Activated CD4-positive, alpha-beta memory T cell treated with anti-CD3 and anti-CD28 coated beads for 36 hours (primary cell): ENCODE measurements at regions not wholly inside any gene's neighbourhood (a gene's known extent, or its start where the extent isn't known, plus 50 kb on each side); places are given as distances from the start of the nearest gene placed in this dataset.

Experiments
- CTCF ChIA-PET: fragments of 350-600 bp; sonication (Branson Sonifier 250); formaldehyde crosslinking; loops from one replicate; lab custom pipeline; 2021; ENCODE audit warnings: antibody characterized with exemption, inconsistent platforms; lab: Charles Lee
- POLR2A ChIA-PET: fragments of 350-600 bp; sonication (Branson Sonifier 250); formaldehyde crosslinking; loops from one replicate; lab custom pipeline; 2021; ENCODE audit warnings: antibody characterized with exemption; lab: Charles Lee
- DNase-seq: peaks from one replicate; pipeline ENCODE4 v3.0.0-alpha.2; 2020
- H3K27ac Mint-ChIP-seq: one replicate; pipeline ENCODE4 v1.8.0; 2021; ENCODE audit warnings: mixed read lengths
- H3K27me3 Mint-ChIP-seq: one replicate; pipeline ENCODE4 v1.8.0; 2021; ENCODE audit warnings: mixed read lengths
- H3K36me3 Mint-ChIP-seq: one replicate; pipeline ENCODE4 v1.8.0; 2021; ENCODE audit warnings: mixed read lengths
- H3K4me1 Mint-ChIP-seq: one replicate; pipeline ENCODE4 v1.8.0; 2021; ENCODE audit warnings: low read depth, mixed read lengths
- H3K4me3 Mint-ChIP-seq: one replicate; pipeline ENCODE4 v1.8.0; 2021; ENCODE audit warnings: mild to moderate bottlenecking, mixed read lengths
- H3K9me3 Mint-ChIP-seq: one replicate; pipeline ENCODE4 v1.8.0; 2021; ENCODE audit warnings: mixed read lengths
- intact Hi-C: fragments of 100-400 bp; cut with micrococcal nuclease; formaldehyde crosslinking; loops from one replicate; pipeline ENCODE4 v1.15.1; 2023

- Mint-ChIP-seq H3K27ac (no peak overlapping the region), H3K4me3 (no peak overlapping the region), H3K27me3 (no peaks in the 10 kb centered on the region), H3K9me3 (peaks cover 20% of the 10 kb centered on the region), H3K4me1 (no peaks in the 10 kb centered on the region), H3K36me3 (no peaks in the 10 kb centered on the region)
- DNase-seq = no peak
- intact Hi-C loops = no loop called here
- POLR2A ChIA-PET = no interaction called here
- CTCF ChIA-PET = no interaction called here
Observed at GRCh38 chr16:59749662-59750336, 1015.7 kb upstream of the GOT2 start.

- peaks cover 18% of the 10 kb centered on the region for H3K9me3 Mint-ChIP-seq
- H3K27ac Mint-ChIP-seq = no peak overlapping the region
- ChIA-PET POLR2A (no interaction called here), CTCF (no interaction called here)
- H3K4me3 Mint-ChIP-seq = no peak overlapping the region
- H3K27me3 Mint-ChIP-seq = no peaks in the 10 kb centered on the region
- H3K4me1 Mint-ChIP-seq = no peaks in the 10 kb centered on the region
- no peaks in the 10 kb centered on the region for H3K36me3 Mint-ChIP-seq
- intact Hi-C loops = no loop called here
- DNase-seq = no peak
Observed at GRCh38 chr16:59748531-59748930, 1014.4 kb upstream of the GOT2 start.

- no peak overlapping the region for H3K4me3 Mint-ChIP-seq
- no peaks in the 10 kb centered on the region for H3K27me3 Mint-ChIP-seq
- H3K4me1 Mint-ChIP-seq = no peaks in the 10 kb centered on the region
- ChIA-PET POLR2A (no interaction called here), CTCF (no interaction called here)
- H3K36me3 Mint-ChIP-seq = no peaks in the 10 kb centered on the region
- H3K27ac Mint-ChIP-seq = no peak overlapping the region
- no peak for DNase-seq
- intact Hi-C loops = no loop called here
- H3K9me3 Mint-ChIP-seq = peaks cover 19% of the 10 kb centered on the region
Observed at GRCh38 chr16:59743504-59743903, 1009.4 kb upstream of the GOT2 start.

GRCh38 chr16:59740858-59741257 lies 1006.7 kb upstream of the GOT2 start:
- Mint-ChIP-seq H3K27ac (no peak overlapping the region), H3K4me1 (no peaks in the 10 kb centered on the region), H3K36me3 (no peaks in the 10 kb centered on the region), H3K27me3 (no peaks in the 10 kb centered on the region), H3K9me3 (peaks cover 24% of the 10 kb centered on the region), H3K4me3 (no peak overlapping the region)
- POLR2A ChIA-PET = no interaction called here
- intact Hi-C loops = no loop called here
- CTCF ChIA-PET = no interaction called here
- DNase-seq = no peak

- POLR2A ChIA-PET = no interaction called here
Observed at GRCh38 chr16:59737274-59737673, 1003.2 kb upstream of the GOT2 start.

GRCh38 chr16:59733321-59733720 lies 999.2 kb upstream of the GOT2 start:
- H3K4me1 Mint-ChIP-seq = no peaks in the 10 kb centered on the region
- no peaks in the 10 kb centered on the region for H3K36me3 Mint-ChIP-seq
- CTCF ChIA-PET = no interaction called here
- intact Hi-C loops = no loop called here
- no peaks in the 10 kb centered on the region for H3K27me3 Mint-ChIP-seq
- no peak for DNase-seq
- POLR2A ChIA-PET = no interaction called here
- no peak overlapping the region for H3K27ac Mint-ChIP-seq
- H3K4me3 Mint-ChIP-seq = no peak overlapping the region
- H3K9me3 Mint-ChIP-seq = peaks cover 52% of the 10 kb centered on the region

More at GRCh38 chr16:59737274-59737673, 1003.2 kb upstream of the GOT2 start:
- DNase-seq = no peak
- Mint-ChIP-seq H3K9me3 (peaks cover 38% of the 10 kb centered on the region), H3K27me3 (no peaks in the 10 kb centered on the region), H3K36me3 (no peaks in the 10 kb centered on the region), H3K4me1 (no peaks in the 10 kb centered on the region), H3K4me3 (no peak overlapping the region), H3K27ac (no peak overlapping the region)
- CTCF ChIA-PET = no interaction called here
- intact Hi-C loops = no loop called here

GRCh38 chr16:59729613-59730012 lies 995.5 kb upstream of the GOT2 start:
- CTCF ChIA-PET = no interaction called here
- Mint-ChIP-seq H3K9me3 (peaks cover 41% of the 10 kb centered on the region), H3K4me3 (no peak overlapping the region), H3K27ac (no peak overlapping the region), H3K4me1 (no peaks in the 10 kb centered on the region), H3K36me3 (no peaks in the 10 kb centered on the region), H3K27me3 (no peaks in the 10 kb centered on the region)
- intact Hi-C loops = no loop called here
- DNase-seq = no peak
- POLR2A ChIA-PET = no interaction called here

- no peak for DNase-seq
- Mint-ChIP-seq H3K9me3 (peaks cover 9% of the 10 kb centered on the region), H3K4me1 (no peaks in the 10 kb centered on the region), H3K27me3 (no peaks in the 10 kb centered on the region), H3K36me3 (no peaks in the 10 kb centered on the region), H3K4me3 (no peak overlapping the region), H3K27ac (no peak overlapping the region)
- ChIA-PET CTCF (no interaction called here), POLR2A (no interaction called here)
- intact Hi-C loops = no loop called here
Observed at GRCh38 chr16:59719121-59719520, 985.0 kb upstream of the GOT2 start.

GRCh38 chr16:59707436-59708226 lies 973.5 kb upstream of the GOT2 start:
- peaks cover 27% of the 10 kb centered on the region for H3K9me3 Mint-ChIP-seq

GRCh38 chr16:59701963-59702930 lies 968.1 kb upstream of the GOT2 start:
- H3K4me3 Mint-ChIP-seq = no peak overlapping the region
- intact Hi-C loops = no loop called here

More at GRCh38 chr16:59707436-59708226, 973.5 kb upstream of the GOT2 start:
- Mint-ChIP-seq H3K27ac (no peak overlapping the region), H3K4me3 (no peak overlapping the region), H3K4me1 (no peaks in the 10 kb centered on the region), H3K36me3 (no peaks in the 10 kb centered on the region), H3K27me3 (no peaks in the 10 kb centered on the region)
- DNase-seq = no peak
- intact Hi-C loops = no loop called here
- POLR2A ChIA-PET = no interaction called here
- CTCF ChIA-PET = no interaction called here

GRCh38 chr16:59699786-59700185 lies 965.7 kb upstream of the GOT2 start:
- ChIA-PET CTCF (interaction anchor here (0.6 kb wide), 1 partner anchor 1255 kb away, joined by 3 read pairs; no protein-coding TSS in a partner anchor), POLR2A (no interaction called here)
- H3K27me3 Mint-ChIP-seq = no peaks in the 10 kb centered on the region
- H3K36me3 Mint-ChIP-seq = no peaks in the 10 kb centered on the region
- no peaks in the 10 kb centered on the region for H3K4me1 Mint-ChIP-seq
- intact Hi-C loops = no loop called here
- no peak overlapping the region for H3K27ac Mint-ChIP-seq
- H3K4me3 Mint-ChIP-seq = no peak overlapping the region
- no peak for DNase-seq
- H3K9me3 Mint-ChIP-seq = peaks cover 23% of the 10 kb centered on the region

More at GRCh38 chr16:59701963-59702930, 968.1 kb upstream of the GOT2 start:
- peaks cover 19% of the 10 kb centered on the region for H3K9me3 Mint-ChIP-seq
- H3K36me3 Mint-ChIP-seq = no peaks in the 10 kb centered on the region
- no peaks in the 10 kb centered on the region for H3K27me3 Mint-ChIP-seq
- DNase-seq = no peak
- no peaks in the 10 kb centered on the region for H3K4me1 Mint-ChIP-seq
- no peak overlapping the region for H3K27ac Mint-ChIP-seq
- POLR2A ChIA-PET = no interaction called here
- CTCF ChIA-PET = no interaction called here
